HEK293 (cell line): ENCODE measurements at regions not wholly inside any gene's neighbourhood (a gene's known extent, or its start where the extent isn't known, plus 50 kb on each side); places are given as distances from the start of the nearest gene placed in this dataset.

Experiments
- CTCF ChIA-PET: fragments of 350-600 bp; formaldehyde crosslinking; extraction: SDS; loops from one replicate; lab custom pipeline; 2021; ENCODE audit warnings: antibody characterized with exemption; lab: Yijun Ruan, JAX
- POLR2A ChIA-PET: fragments of 300-600 bp; formaldehyde crosslinking; extraction: SDS; loops from one replicate; lab custom pipeline; 2020; ENCODE audit warnings: antibody characterized with exemption, inconsistent platforms; lab: Yijun Ruan, JAX
- H3K27ac ChIP-seq: fragments of 200-500 bp; sonication (Bioruptor generic); 2 replicates; pipeline ENCODE4 v1.5.1; 2014; ENCODE audit warnings: low read depth, low read length, control low read depth, inconsistent platforms; ENCODE audit errors: extremely low read depth
- H3K36me3 ChIP-seq, 2 experiments: fragments of 200-500 bp in 1 of 2; sonication (Bioruptor generic) in 1 of 2; 1 replicate in 1 of 2; 2 replicates in 1 of 2; pipeline ENCODE4 v1.5.1; 2014 to 2017; ENCODE audit warnings: inconsistent platforms in 2 of 2, low read length in 2 of 2; ENCODE audit not compliant: control insufficient read depth in 2 of 2, insufficient read depth in 1 of 2
- H3K4me1 ChIP-seq: fragments of 200-500 bp; sonication (Bioruptor generic); 2 replicates; pipeline ENCODE4 v1.5.1; 2014; ENCODE audit warnings: mild to moderate bottlenecking, low read length, inconsistent platforms; ENCODE audit not compliant: control insufficient read depth, insufficient read depth
- H3K4me3 ChIP-seq: 2 replicates; pipeline ENCODE4 v1.5.1; 2011; ENCODE audit warnings: low read depth, mild to moderate bottlenecking, control low read depth, low read length, moderate library complexity
- H3K9me3 ChIP-seq: fragments of 200-500 bp; sonication (Bioruptor generic); 2 replicates; pipeline ENCODE4 v1.5.1; 2014; ENCODE audit warnings: low read depth, low read length, inconsistent platforms; ENCODE audit not compliant: control insufficient read depth, insufficient read depth
- ELK4 ChIP-seq: IDR thresholded peaks from 2 replicates; pipeline ENCODE4 v1.6.1; 2011; ENCODE audit warnings: mild to moderate bottlenecking, low read depth, low read length, borderline replicate concordance
- MEIS1 ChIP-seq: sonication (generic); formaldehyde crosslinking; IDR thresholded peaks from 2 replicates; pipeline ENCODE4 v1.8.1; 2022; ENCODE audit warnings: missing genetic modification reagents, mild to moderate bottlenecking, borderline replicate concordance
- PRDM10 ChIP-seq: fragments of 450-650 bp; formaldehyde crosslinking; IDR thresholded peaks from 2 replicates; pipeline ENCODE4 v1.5.1; 2016; ENCODE audit warnings: missing biosample characterization, missing genetic modification characterization
- REST ChIP-seq: fragments of 450-650 bp; formaldehyde crosslinking; IDR thresholded peaks from 2 replicates; pipeline ENCODE4 v1.5.1; 2016; ENCODE audit warnings: missing biosample characterization, missing genetic modification characterization
- SETDB1 ChIP-seq: IDR thresholded peaks from one replicate; pipeline ENCODE4 v1.6.1; 2017; ENCODE audit warnings: mild to moderate bottlenecking, low read length, moderate library complexity, mixed read lengths; ENCODE audit not compliant: insufficient read length
- TRIM28 ChIP-seq: IDR thresholded peaks from 2 replicates; pipeline ENCODE4 v1.6.1; 2011; ENCODE audit warnings: low read length, control low read depth, borderline replicate concordance
- YY2 ChIP-seq: fragments of 450-650 bp; formaldehyde crosslinking; IDR thresholded peaks from 2 replicates; pipeline ENCODE4 v1.5.1; 2016; ENCODE audit warnings: missing biosample characterization, missing genetic modification characterization
- ZNF138 ChIP-seq: fragments of 450-650 bp; formaldehyde crosslinking; IDR thresholded peaks from 2 replicates; pipeline ENCODE4 v1.5.1; 2016; ENCODE audit warnings: missing biosample characterization, missing genetic modification characterization, borderline replicate concordance
- ZNF16 ChIP-seq: fragments of 450-650 bp; formaldehyde crosslinking; IDR thresholded peaks from 2 replicates; pipeline ENCODE4 v1.5.1; 2016; ENCODE audit warnings: low read depth, missing biosample characterization, missing genetic modification characterization
- ZNF366 ChIP-seq: fragments of 450-650 bp; formaldehyde crosslinking; conservative IDR thresholded peaks from 2 replicates; pipeline ENCODE4 v1.5.1; 2016; ENCODE audit warnings: missing biosample characterization, missing genetic modification characterization
- ZNF48 ChIP-seq: fragments of 450-650 bp; formaldehyde crosslinking; IDR thresholded peaks from 2 replicates; pipeline ENCODE4 v1.5.1; 2016; ENCODE audit warnings: missing biosample characterization, missing genetic modification characterization
- ZNF596 ChIP-seq: fragments of 450-650 bp; IDR thresholded peaks from 2 replicates; pipeline ENCODE4 v1.5.0; 2018; ENCODE audit warnings: missing biosample characterization, mild to moderate bottlenecking, missing genetic modification characterization, moderate library complexity

GRCh38 chr11:101668236-101668635, 84.4 kb upstream of the TRPC6 start (continued):
- TF ChIP-seq REST (tag by site-specific recombination) (no peak), ZNF366 (tag by site-specific recombination) (no peak)

- no peaks in the 10 kb centered on the region for H3K4me1 ChIP-seq
- H3K9me3 ChIP-seq: no peaks in the 10 kb centered on the region
- no peak for TF ChIP-seq ZNF138 (tag by site-specific recombination)
- TF ChIP-seq YY2 (tag by site-specific recombination): no peak
- no peak for TF ChIP-seq ZNF596 (tag by site-specific recombination)
- no peak for TF ChIP-seq REST (tag by site-specific recombination)
- TF ChIP-seq ELK4: no peak
- TF ChIP-seq MEIS1 (CRISPR knock-in tag): no peak
- TF ChIP-seq ZNF48 (tag by site-specific recombination): no peak
- no peak for TF ChIP-seq ZNF16 (tag by site-specific recombination)
- TF ChIP-seq PRDM10 (tag by site-specific recombination): no peak
- CTCF ChIA-PET: no interaction called here
- POLR2A ChIA-PET: no interaction called here
- no peak overlapping the region for H3K27ac ChIP-seq
- H3K36me3 ChIP-seq: no peaks in the 10 kb centered on the region
- H3K4me3 ChIP-seq: no peak overlapping the region
These were observed 83.1 kb upstream of the TRPC6 start for GRCh38 chr11:101666916-101667315.

- Histone ChIP-seq H3K9me3 (no peaks in the 10 kb centered on the region), H3K4me3 (no peak overlapping the region), H3K36me3 (no peaks in the 10 kb centered on the region), H3K27ac (no peak overlapping the region), H3K4me1 (no peaks in the 10 kb centered on the region)
- CTCF ChIA-PET: interaction anchor here (0.6 kb wide), 1 partner anchor 99 kb away, joined by 3 read pairs; no protein-coding TSS in a partner anchor
- peak; percentile 90 for TF ChIP-seq SETDB1
- TF ChIP-seq TRIM28: peak; percentile 73
- TF ChIP-seq ELK4: no peak
- POLR2A ChIA-PET: no interaction called here
These were observed 77.8 kb upstream of the TRPC6 start for GRCh38 chr11:101661559-101661958.
